ENCODE measurements at regions not wholly inside any gene's neighbourhood (a gene's known extent, or its start where the extent isn't known, plus 50 kb on each side); places are given as distances from the start of the nearest gene placed in this dataset.
"Not testable (repeated sequence)": the region's sequence is repeated elsewhere in the genome, so short reads cannot be mapped to it uniquely, and the experiment has no call there.

GRCh38 chr1:181953596-181953995 is 107.9 kb downstream of the ZNF648 start:
- DNase-seq (ENCODE audit: low read depth, low spot score), result no peak
- H3K4me3 ChIP-seq (ENCODE audit: low read length), result no peak overlapping the region

- no peak overlapping the region for H3K4me3 ChIP-seq (ENCODE audit: low read length)
- DNase-seq (ENCODE audit: low read depth, low spot score), result no peak
Measured at GRCh38 chr1:181951213-181951612, 110.3 kb downstream of the ZNF648 start.

GRCh38 chr1:181949500-181949899 is 112.0 kb downstream of the ZNF648 start:
- peak; percentile 62 for DNase-seq (ENCODE audit: low read depth, low spot score)
- H3K4me3 ChIP-seq (ENCODE audit: low read length), result no peak overlapping the region

GRCh38 chr1:181948372-181948771 is 113.1 kb downstream of the ZNF648 start:
- DNase-seq (ENCODE audit: low read depth, low spot score), result no peak
- no peak overlapping the region for H3K4me3 ChIP-seq (ENCODE audit: low read length)

GRCh38 chr1:181947441-181947840 is 114.1 kb downstream of the ZNF648 start:
- no peak for DNase-seq (ENCODE audit: low read depth, low spot score)
- no peak overlapping the region for H3K4me3 ChIP-seq (ENCODE audit: low read length)

GRCh38 chr1:181936768-181937581 is 124.5 kb downstream of the ZNF648 start:
- DNase-seq (ENCODE audit: low read depth, low spot score), result peak; percentile 65
- H3K4me3 ChIP-seq (ENCODE audit: low read length), result no peak overlapping the region

- H3K4me3 ChIP-seq (ENCODE audit: low read length), result no peak overlapping the region
- no peak for DNase-seq (ENCODE audit: low read depth, low spot score)
Measured at GRCh38 chr1:181936269-181936668, 125.2 kb downstream of the ZNF648 start.

- no peak overlapping the region for H3K4me3 ChIP-seq (ENCODE audit: low read length)
- DNase-seq (ENCODE audit: low read depth, low spot score), result no peak
Measured at GRCh38 chr1:181931873-181932272, 129.6 kb downstream of the ZNF648 start.

- H3K4me3 ChIP-seq (ENCODE audit: low read length), result no peak overlapping the region
- DNase-seq (ENCODE audit: low read depth, low spot score), result no peak
Measured at GRCh38 chr1:181930187-181930586, 131.3 kb downstream of the ZNF648 start.

GRCh38 chr1:181926697-181927096 is 134.8 kb downstream of the ZNF648 start:
- no peak for DNase-seq (ENCODE audit: low read depth, low spot score)
- H3K4me3 ChIP-seq (ENCODE audit: low read length), result no peak overlapping the region

- H3K4me3 ChIP-seq (ENCODE audit: low read length); DNase-seq (ENCODE audit: low read depth, low spot score): not testable (repeated sequence)
Measured at GRCh38 chr1:181924034-181924433, 137.5 kb downstream of the ZNF648 start.

- no peak overlapping the region for H3K4me3 ChIP-seq (ENCODE audit: low read length)
- no peak for DNase-seq (ENCODE audit: low read depth, low spot score)
Measured at GRCh38 chr1:181919542-181919941, 142.0 kb downstream of the ZNF648 start.

- no peak for DNase-seq (ENCODE audit: low read depth, low spot score)
- H3K4me3 ChIP-seq (ENCODE audit: low read length), result no peak overlapping the region
Measured at GRCh38 chr1:181918880-181919525, 142.5 kb downstream of the ZNF648 start.

GRCh38 chr1:181911715-181912114 is 149.8 kb downstream of the ZNF648 start:
- DNase-seq (ENCODE audit: low read depth, low spot score), result no peak
- no peak overlapping the region for H3K4me3 ChIP-seq (ENCODE audit: low read length)

GRCh38 chr1:181910905-181911304 is 150.6 kb downstream of the ZNF648 start:
- no peak for DNase-seq (ENCODE audit: low read depth, low spot score)
- no peak overlapping the region for H3K4me3 ChIP-seq (ENCODE audit: low read length)

GRCh38 chr1:181909010-181909409 is 152.5 kb downstream of the ZNF648 start:
- H3K4me3 ChIP-seq (ENCODE audit: low read length), result no peak overlapping the region

GRCh38 chr1:181906631-181907030 is 154.9 kb downstream of the ZNF648 start:
- DNase-seq (ENCODE audit: low read depth, low spot score), result no peak

More at GRCh38 chr1:181909010-181909409, 152.5 kb downstream of the ZNF648 start:
- DNase-seq (ENCODE audit: low read depth, low spot score), result no peak

GRCh38 chr1:181905944-181906597 is 155.4 kb downstream of the ZNF648 start:
- H3K4me3 ChIP-seq (ENCODE audit: low read length), result no peak overlapping the region
- DNase-seq (ENCODE audit: low read depth, low spot score), result no peak

More at GRCh38 chr1:181906631-181907030, 154.9 kb downstream of the ZNF648 start:
- no peak overlapping the region for H3K4me3 ChIP-seq (ENCODE audit: low read length)

GRCh38 chr1:181898773-181899172 is 162.7 kb downstream of the ZNF648 start:
- DNase-seq (ENCODE audit: low read depth, low spot score), result no peak
- no peak overlapping the region for H3K4me3 ChIP-seq (ENCODE audit: low read length)

GRCh38 chr1:181896824-181897223 is 164.7 kb downstream of the ZNF648 start:
- no peak for DNase-seq (ENCODE audit: low read depth, low spot score)
- H3K4me3 ChIP-seq (ENCODE audit: low read length), result no peak overlapping the region
